ENCODE measurements at regions not wholly inside any gene's neighbourhood (a gene's known extent, or its start where the extent isn't known, plus 50 kb on each side); places are given as distances from the start of the nearest gene placed in this dataset.

DNA sequence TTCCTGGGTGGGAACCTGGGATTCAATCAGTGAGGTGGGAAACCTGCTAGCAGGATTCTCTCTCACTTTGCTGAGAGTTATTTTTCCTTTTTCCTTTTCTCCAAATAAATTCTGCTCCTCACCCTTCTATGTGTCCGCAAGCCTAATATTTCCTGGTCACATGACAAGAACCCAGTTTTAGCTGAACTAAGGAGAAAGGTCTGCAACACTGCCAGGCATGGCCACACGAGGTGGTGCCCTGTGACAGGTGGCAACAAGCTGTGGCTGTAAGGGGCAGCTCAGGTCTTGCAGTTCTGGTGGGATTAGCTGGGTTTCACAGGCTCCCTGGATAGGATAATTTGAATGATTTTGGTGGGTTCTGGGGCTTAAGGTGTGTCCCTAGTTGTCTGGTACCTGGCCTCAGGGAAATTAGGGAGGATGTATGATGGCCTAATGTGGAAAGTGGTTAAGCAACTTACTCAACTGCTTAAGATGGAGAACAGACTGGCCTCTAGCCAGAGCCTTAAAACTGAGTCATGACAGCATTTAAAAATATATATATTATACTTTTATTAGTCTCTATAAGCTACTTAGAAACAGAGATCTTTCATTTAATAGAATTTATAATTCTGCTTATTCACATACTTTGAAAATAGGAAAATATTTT is 215.0 kb downstream of the IL15 start:
- WGBS (ENCODE audit: insufficient coverage), result 90% methylated on average over 2 of the region's 2 CpGs
- Histone ChIP-seq H3K4me1 (ENCODE audit: control insufficient read depth in 1 of 2, insufficient read depth in 2 of 2, low read length in 2 of 2) (no peaks in the 10 kb centered on the region), H3K4me2 (replicated peaks; ENCODE audit: extremely low read depth, low read length, poor library complexity, severe bottlenecking) (no peak overlapping the region), H3K79me2 (ENCODE audit: insufficient read depth, low read length) (no peaks in the 10 kb centered on the region), H3K36me3 (replicated peaks in 1 of 2; ENCODE audit: control insufficient read depth in 1 of 2, insufficient read depth in 2 of 2, low read length in 2 of 2) (no peaks in the 10 kb centered on the region), H3K9me3 (replicated peaks in 1 of 2; ENCODE audit: control insufficient read depth in 1 of 2, insufficient read depth in 1 of 2, low read length in 2 of 2) (peaks cover 10 to 17% of the 10 kb centered on the region in 2 donors), H3K27me3 (ENCODE audit: control insufficient read depth in 2 of 2, insufficient read depth in 2 of 2, low read length in 2 of 2) (no peaks in the 10 kb centered on the region), H2AFZ (ENCODE audit: insufficient read depth, low read depth, low read length, poor library complexity, severe bottlenecking) (no peak overlapping the region), H4K20me1 (ENCODE audit: insufficient read depth, low read length) (no peaks in the 10 kb centered on the region), H3K27ac (ENCODE audit: low read depth in 1 of 2, low read length in 2 of 2) (no peak overlapping the region), H3K9ac (ENCODE audit: insufficient read depth, low read length, poor library complexity, severe bottlenecking) (no peak overlapping the region), H3K4me3 (replicated peaks in 1 of 3; ENCODE audit: low read depth in 2 of 3, low read length in 3 of 3) (no peak overlapping the region)
- DNase-seq, result no peak
- H3K4me1 Mint-ChIP-seq, result no peaks in the 10 kb centered on the region
- H3K9me3 Mint-ChIP-seq, result peaks cover 4 to 15% (median 10%) of the 10 kb centered on the region in 7 donors
- TF ChIP-seq, protein P1, sequence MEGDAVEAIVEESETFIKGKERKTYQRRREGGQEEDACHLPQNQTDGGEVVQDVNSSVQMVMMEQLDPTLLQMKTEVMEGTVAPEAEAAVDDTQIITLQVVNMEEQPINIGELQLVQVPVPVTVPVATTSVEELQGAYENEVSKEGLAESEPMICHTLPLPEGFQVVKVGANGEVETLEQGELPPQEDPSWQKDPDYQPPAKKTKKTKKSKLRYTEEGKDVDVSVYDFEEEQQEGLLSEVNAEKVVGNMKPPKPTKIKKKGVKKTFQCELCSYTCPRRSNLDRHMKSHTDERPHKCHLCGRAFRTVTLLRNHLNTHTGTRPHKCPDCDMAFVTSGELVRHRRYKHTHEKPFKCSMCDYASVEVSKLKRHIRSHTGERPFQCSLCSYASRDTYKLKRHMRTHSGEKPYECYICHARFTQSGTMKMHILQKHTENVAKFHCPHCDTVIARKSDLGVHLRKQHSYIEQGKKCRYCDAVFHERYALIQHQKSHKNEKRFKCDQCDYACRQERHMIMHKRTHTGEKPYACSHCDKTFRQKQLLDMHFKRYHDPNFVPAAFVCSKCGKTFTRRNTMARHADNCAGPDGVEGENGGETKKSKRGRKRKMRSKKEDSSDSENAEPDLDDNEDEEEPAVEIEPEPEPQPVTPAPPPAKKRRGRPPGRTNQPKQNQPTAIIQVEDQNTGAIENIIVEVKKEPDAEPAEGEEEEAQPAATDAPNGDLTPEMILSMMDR (IDR thresholded peaks at IDR 0.05), result no peak
- H3K27ac Mint-ChIP-seq, result peak overlapping the region in 1 of 7 donors; percentile 46
- H3K36me3 Mint-ChIP-seq, result no peaks in the 10 kb centered on the region
- peaks cover 0 to 2% (median 1%) of the 10 kb centered on the region in 3 donors for H3K27me3 Mint-ChIP-seq (ENCODE audit: low read depth in 3 of 3)
- no peak overlapping the region for H3K4me3 Mint-ChIP-seq
- intact Hi-C loops (cut with micrococcal nuclease), result no loop called here

DNA sequence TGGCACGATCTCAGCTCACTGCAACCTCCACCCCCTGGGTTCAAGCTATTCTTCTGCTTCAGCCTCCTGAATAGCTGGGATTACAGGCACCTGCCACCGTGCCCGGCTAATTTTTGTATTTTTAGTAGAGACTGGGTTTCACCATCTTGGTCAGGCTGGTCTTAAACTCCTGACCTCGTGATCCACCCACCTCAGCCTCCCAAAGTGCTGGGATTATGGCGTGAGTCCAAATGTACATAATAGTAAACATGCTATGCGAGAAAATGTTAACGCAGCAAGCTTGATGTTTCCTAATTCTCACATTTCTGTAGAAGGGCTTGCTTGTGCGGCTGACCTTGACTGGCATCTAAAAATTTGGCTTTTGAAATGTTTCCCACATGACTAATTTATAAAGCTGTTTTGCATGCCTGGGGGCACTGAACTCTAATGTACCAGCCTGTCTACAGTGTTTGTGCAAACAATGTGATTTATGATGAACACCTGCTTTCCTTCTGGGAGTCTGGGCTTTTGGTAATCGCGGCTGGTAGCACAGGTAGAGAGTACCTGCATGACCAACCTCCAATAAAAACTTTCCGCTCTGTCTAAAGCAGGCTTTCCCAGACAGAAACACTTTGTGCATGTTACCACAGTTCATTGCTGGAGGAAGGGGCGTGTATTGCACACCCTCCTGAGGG is 216.8 kb downstream of the IL15 start:
- Histone ChIP-seq H3K4me2 (replicated peaks; ENCODE audit: extremely low read depth, low read length, poor library complexity, severe bottlenecking) (no peak overlapping the region), H3K79me2 (ENCODE audit: insufficient read depth, low read length) (no peaks in the 10 kb centered on the region), H3K27me3 (ENCODE audit: control insufficient read depth in 2 of 2, insufficient read depth in 2 of 2, low read length in 2 of 2) (no peaks in the 10 kb centered on the region), H3K4me3 (replicated peaks in 1 of 3; ENCODE audit: low read depth in 2 of 3, low read length in 3 of 3) (no peak overlapping the region), H3K4me1 (ENCODE audit: control insufficient read depth in 1 of 2, insufficient read depth in 2 of 2, low read length in 2 of 2) (no peaks in the 10 kb centered on the region), H3K27ac (ENCODE audit: low read depth in 1 of 2, low read length in 2 of 2) (no peak overlapping the region), H3K36me3 (replicated peaks in 1 of 2; ENCODE audit: control insufficient read depth in 1 of 2, insufficient read depth in 2 of 2, low read length in 2 of 2) (no peaks in the 10 kb centered on the region), H2AFZ (ENCODE audit: insufficient read depth, low read depth, low read length, poor library complexity, severe bottlenecking) (no peak overlapping the region), H4K20me1 (ENCODE audit: insufficient read depth, low read length) (no peaks in the 10 kb centered on the region), H3K9me3 (replicated peaks in 1 of 2; ENCODE audit: control insufficient read depth in 1 of 2, insufficient read depth in 1 of 2, low read length in 2 of 2) (peaks cover 10 to 20% of the 10 kb centered on the region in 2 donors), H3K9ac (ENCODE audit: insufficient read depth, low read length, poor library complexity, severe bottlenecking) (no peak overlapping the region)
- H3K27ac Mint-ChIP-seq, result no peak overlapping the region
- no peak for DNase-seq
- TF ChIP-seq, protein P1 (IDR thresholded peaks at IDR 0.05), result no peak
- no peak overlapping the region for H3K4me3 Mint-ChIP-seq
- no peaks in the 10 kb centered on the region for H3K4me1 Mint-ChIP-seq
- H3K9me3 Mint-ChIP-seq, result peaks cover 4 to 23% (median 10%) of the 10 kb centered on the region in 7 donors
- intact Hi-C loops (cut with micrococcal nuclease), result no loop called here
- peaks cover 0 to 2% (median 0%) of the 10 kb centered on the region in 3 donors for H3K27me3 Mint-ChIP-seq (ENCODE audit: low read depth in 3 of 3)
- 90% methylated on average over 6 of the region's 12 CpGs for WGBS (ENCODE audit: insufficient coverage)
- no peaks in the 10 kb centered on the region for H3K36me3 Mint-ChIP-seq
